ENCODE measurements at regions not wholly inside any gene's neighbourhood (a gene's known extent, or its start where the extent isn't known, plus 50 kb on each side); places are given as distances from the start of the nearest gene placed in this dataset.

DNA sequence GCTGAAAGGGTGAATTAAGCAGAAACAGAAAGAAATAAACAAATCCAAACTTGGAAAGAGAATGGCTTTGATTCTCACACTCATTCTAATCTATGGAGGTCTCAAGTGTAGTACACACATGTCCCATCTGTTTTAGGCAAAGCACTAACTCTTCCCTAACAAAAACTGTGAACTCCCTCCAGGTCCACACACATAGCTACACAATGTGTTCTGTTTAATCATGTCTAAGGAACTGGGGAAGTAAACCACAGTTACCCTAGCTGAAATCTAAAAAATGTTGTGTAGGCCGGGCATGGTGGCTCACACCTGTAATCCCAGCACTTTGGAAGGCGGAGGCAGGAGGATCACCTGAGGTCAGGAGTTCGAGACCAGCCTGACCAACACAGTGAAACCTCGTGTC is 118.7 kb upstream of the FST start:
- no peak for DNase-seq (ENCODE audit: low spot score)
- no peak for FAIRE-seq

DNA sequence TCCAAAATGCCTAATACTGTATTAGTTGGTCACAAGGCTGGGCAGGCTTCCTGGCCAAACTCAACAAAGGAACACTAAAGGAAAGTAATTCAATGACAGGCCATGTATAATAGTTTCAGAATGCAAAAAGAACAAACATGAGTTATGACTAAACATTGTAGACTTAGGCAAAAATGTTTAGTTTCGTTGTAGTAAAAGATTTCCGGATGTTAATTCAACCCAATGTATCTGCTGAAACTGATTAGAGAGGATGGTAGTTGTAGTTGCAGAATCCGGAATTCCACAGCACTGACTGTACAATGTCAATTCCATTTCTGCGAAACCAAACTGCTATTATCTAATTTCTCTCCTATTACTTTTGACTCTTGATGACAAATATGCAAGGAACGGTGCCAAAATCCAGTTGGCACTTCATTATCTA is 117.9 kb upstream of the FST start:
- DNase-seq (ENCODE audit: low spot score): peak; percentile 64
- peak; percentile 20 for FAIRE-seq

GRCh38 chr5:53364061-53364460 is 116.4 kb upstream of the FST start:
- FAIRE-seq: no peak
- DNase-seq (ENCODE audit: low spot score): no peak

DNA sequence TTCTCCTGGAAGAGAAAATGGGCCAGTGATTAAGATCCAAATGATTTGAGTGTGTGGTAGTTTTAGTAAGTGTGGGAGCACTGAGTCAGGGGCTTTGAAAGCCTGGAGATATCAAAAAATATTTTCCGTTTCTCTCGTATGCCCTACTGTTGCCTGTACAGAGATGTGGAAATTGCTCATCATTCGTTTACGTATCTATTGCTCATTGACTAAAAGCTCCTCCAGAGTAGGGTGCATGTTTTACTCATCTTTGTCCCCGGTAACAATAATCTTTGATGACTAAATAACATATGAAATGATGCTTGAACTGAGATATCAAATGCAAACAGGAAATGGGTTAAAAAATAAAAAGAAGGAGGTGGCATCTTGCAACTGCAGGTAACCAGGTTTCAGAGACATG is 114.2 kb upstream of the FST start:
- DNase-seq (ENCODE audit: low spot score) (no peak), FAIRE-seq (no peak)

DNA sequence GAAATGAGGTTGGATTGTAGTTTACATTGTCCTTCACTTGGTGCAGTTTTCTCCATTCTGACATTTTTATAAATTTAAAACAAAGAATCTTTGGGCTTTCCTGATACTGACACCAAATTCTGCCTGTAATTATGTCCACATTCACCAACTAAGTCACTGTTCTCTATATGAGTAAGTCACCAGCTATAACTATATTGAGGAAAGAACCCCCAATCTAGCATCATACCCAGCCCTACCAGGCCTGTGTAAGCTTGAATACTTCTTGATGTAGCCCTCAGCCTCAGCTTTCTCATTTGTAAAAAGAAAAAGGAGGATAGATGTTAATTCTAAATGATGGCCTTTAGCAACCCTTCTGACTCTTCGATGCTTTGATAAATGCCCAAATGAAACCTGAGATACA is 112.7 kb upstream of the FST start:
- DNase-seq (ENCODE audit: low spot score) (no peak), FAIRE-seq (no peak)

- FAIRE-seq (no peak), DNase-seq (ENCODE audit: low spot score) (no peak)
Measured at GRCh38 chr5:53368516-53368915, 111.9 kb upstream of the FST start.

DNA sequence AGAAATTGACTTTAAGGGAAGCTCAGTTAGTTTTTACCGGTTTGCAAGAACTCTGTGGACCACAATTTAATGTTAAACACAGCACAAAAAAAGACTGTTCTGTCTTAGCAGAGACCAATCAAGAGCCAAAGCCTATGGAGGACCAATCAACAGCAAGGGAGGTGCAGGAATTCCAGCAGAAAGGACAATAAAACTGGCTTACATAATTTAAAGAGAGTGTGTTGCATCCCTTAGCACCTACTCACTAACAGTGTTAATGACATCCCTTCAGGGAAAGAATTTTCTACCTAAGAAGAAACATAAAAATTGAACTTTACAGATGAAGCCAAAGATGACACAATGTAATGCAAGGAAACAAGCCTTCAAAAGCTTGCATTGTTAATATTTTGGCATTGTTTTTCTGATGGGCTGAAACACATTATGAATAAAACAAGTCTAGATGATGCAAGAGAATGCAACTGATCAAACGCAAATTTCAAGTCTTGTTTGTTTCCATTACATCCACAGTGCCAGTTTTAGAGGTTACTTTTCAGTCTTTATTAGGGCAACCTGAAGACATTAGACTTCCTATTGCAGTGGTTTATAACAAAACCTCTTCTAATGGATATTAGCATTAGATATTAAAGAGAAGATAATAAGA is 111.3 kb upstream of the FST start:
- DNase-seq (ENCODE audit: low spot score): no peak

DNA sequence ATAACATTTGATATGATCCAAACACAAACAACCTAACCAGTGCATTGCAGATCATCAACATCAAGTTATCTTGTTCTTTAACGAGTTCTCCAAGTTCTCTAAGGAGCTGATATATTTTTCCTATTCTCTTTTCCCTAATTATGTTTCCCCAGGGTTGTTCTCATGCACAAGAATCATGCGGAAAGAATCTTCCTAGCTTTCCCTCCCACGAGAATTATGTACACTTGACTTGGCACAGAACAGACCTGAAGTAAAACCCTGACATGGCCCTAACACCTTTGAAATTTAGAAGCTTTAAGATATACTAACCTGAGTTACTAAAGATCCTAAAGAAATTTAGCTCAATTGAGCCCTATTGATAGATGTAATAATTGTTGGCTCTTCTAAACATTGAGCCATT is 110.7 kb upstream of the FST start:
- DNase-seq (ENCODE audit: low spot score) (no peak), FAIRE-seq (no peak)

More for the DNA sequence above, 111.3 kb upstream of the FST start:
- FAIRE-seq: no peak

DNA sequence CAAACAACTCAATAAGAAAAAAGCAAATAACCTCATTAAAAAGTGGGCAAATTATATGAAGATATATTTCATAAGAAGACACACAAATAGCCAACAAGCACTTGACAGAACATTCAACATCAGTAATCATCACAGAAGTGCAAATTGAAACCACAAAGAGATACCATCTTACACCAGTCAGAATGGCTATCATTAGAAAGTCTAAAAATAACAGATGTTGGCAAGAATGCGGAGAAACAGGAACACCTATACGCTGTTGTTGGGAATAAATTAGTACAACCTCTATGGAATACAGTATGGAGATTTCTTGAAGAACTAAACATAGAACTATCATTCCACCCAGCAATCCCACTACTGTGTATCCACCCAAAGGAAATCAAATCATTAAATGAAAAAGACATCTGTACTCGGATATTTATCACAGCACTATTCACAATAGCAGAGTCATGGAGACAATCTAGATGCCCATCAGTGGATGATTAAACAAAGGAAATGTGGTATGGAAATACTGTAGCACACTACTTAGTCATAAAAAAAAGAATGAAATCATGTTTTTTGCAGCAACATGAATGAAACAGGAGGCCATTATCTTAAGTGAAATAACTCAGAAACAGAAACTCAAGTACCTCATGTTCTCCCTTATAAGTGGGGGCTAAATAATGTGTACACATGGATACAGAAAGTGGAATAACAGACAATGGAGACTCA is 106.8 kb upstream of the FST start:
- DNase-seq (ENCODE audit: low spot score) (no peak), FAIRE-seq (no peak)

DNA sequence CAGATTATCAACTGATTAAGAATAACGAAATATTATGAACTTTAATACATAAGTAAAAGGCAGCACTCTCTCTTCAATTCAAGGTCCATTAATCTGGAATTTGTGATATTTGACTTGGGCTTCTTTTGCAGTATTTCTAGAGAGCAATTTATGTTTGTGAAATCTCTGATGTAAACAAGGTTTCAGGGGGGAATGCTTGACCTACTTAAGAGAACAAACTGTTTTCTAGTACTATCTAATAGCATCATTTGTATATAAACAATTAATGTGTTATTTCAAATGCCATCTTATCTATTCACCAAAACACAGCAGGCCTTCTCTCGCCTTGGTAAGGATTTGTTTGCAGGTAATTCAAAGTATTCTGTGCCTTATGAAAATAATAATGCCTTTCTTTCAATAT is 103.6 kb upstream of the FST start:
- FAIRE-seq (no peak), DNase-seq (ENCODE audit: low spot score) (no peak)

GRCh38 chr5:53378190-53378589 is 102.2 kb upstream of the FST start:
- DNase-seq (ENCODE audit: low spot score) (no peak), FAIRE-seq (no peak)

DNA sequence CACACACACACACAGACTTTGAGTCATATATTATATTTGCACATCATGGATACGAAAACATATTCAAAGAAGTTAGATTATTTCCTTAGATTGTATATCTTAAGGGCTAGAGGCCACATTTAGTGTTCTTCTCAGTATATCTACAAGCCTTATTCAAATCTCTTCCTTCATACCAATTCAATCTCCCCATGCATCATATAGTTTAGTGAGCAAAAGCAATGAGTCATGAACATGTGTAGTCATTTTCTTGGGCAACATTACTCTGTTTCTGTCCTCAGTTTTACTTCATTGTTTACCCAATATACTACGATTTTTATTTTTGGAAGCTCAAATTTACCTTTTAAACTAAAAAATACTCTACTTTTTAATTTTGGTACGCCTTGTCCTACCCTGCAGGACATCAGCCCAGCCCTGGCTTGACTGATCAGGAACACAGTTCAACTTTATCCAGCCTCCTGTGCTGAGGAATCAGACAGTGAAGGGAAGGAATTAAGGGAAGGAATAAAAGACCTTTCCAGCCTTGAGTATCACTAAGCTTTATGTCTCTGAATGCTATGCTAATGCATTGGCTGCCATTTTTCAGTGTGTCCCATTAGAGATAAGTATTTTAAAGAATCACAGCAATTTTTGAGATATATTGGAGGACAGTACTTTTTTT is 101.7 kb upstream of the FST start:
- DNase-seq (ENCODE audit: low spot score) (no peak), FAIRE-seq (no peak)

DNA sequence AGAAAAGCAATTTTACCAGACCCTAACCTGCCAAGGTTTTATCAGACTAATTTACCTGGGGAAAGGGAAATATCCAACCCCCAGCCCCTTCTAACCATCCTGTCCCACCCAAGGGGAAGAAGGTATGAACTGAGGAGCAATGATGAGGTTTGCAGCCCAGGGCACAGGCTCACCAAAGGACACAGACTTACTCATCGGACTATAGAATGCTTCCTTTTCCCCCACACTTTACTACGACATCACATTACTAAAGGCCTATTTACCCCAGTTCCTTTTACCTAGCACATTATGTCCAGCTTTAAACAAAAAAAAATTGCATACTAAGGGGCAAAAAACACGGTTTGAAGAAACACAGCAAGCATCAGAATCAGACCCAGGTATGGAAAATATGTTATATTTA is 94.1 kb upstream of the FST start:
- DNase-seq (ENCODE audit: low spot score): no peak
- FAIRE-seq: no peak

DNA sequence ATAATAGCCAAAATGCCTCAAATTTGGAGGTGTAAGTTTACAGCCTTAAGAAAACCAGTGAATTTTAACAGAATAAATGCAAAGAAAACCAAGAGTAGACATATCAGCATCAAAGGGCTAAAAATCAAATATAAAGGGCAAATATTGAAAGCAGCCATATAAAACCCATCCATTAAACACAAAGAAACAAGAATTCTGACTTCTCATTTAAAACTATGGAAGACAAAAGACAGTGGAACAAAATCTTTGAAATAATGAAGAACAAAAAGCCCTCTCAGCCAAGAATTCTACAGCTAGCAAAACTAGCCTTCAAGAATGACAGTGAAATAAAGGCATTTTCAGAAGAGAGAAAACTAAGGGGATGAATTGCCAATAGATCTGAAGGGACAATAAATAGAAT is 91.3 kb upstream of the FST start:
- FAIRE-seq: no peak
- no peak for DNase-seq (ENCODE audit: low spot score)

GRCh38 chr5:53392073-53392472 is 88.4 kb upstream of the FST start:
- FAIRE-seq (no peak), DNase-seq (ENCODE audit: low spot score) (no peak)

GRCh38 chr5:53394808-53395207 is 85.6 kb upstream of the FST start:
- DNase-seq (ENCODE audit: low spot score): no peak
- FAIRE-seq: no peak

DNA sequence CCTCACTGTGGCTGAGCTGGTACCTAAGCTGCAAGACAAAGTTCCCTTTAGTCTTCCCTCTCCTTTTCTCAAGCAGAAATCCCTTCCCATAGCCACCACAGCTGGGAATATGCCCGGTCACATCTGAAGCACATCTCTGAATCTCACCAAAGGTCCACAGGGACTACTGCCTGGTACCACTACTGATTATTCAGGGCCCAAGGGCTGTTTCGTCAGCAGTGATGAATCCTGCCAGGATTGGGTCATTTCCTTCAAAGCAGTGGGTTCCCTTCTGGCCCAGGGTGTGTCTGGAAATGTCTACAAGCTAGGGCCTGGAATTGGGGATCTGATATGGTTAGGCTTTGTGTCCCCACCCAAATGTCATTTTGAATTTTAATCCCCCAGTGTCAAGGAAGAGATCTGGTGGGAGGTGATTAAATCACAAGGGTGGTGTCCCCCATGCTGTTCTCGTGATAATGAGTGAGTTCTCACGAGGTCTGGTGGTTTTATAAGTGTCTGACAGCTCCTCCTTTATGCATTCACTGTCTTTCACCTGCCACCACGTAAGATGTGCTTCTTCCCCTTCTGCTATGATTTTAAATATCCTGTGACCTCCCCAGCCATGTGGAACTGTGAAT is 83.2 kb upstream of the FST start:
- DNase-seq (ENCODE audit: low spot score) (no peak), FAIRE-seq (no peak)

- FAIRE-seq (no peak), DNase-seq (ENCODE audit: low spot score) (peak; percentile 23)
Measured at GRCh38 chr5:53397845-53398244, 82.6 kb upstream of the FST start.

- DNase-seq (ENCODE audit: low spot score) (no peak), FAIRE-seq (no peak)
Measured at GRCh38 chr5:53399926-53400697, 80.3 kb upstream of the FST start.

DNA sequence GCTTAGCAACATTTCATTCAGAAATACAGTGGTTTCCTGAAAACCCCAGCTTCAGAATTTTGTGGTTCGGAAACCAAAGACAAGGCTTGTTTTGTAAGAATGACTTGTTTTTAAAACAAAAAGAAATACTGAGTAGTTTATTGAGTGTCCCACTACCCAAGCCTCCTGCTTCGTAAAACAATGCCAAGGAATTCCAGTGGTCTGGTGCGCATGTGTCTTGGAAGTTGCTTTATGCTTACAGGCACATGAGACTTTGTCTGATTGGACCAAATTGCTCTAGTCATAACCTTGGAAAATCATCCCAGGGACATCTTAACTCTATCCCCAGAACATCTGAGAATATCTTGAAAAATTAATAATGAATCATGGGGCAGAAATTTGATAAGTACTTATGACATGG is 77.1 kb upstream of the FST start:
- DNase-seq (ENCODE audit: low spot score): no peak
- no peak for FAIRE-seq

GRCh38 chr5:53403758-53404157 is 76.7 kb upstream of the FST start:
- FAIRE-seq (no peak), DNase-seq (ENCODE audit: low spot score) (no peak)

DNA sequence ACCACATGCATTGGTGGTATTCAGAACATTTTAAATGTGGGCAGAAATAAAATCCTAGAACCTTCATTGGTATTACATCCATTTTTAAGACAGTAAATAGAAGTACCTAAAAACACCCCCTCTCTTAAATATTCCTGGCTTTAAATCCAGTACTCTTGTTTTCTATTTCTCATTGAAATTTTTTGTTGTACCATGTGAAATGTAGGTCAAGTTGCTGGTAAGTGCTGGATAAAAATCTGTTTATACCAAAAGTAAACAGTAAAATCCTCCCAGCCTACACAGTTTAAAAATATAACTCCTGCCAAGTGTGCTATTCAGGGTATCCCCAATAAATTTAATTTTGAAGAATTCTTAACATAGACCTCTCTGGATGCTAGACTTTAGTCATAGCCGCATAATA is 75.0 kb upstream of the FST start:
- DNase-seq (ENCODE audit: low spot score) (no peak), FAIRE-seq (no peak)

Measured in urothelium cell line (cell line).